ENCODE measurements at regions not wholly inside any gene's neighbourhood (a gene's known extent, or its start where the extent isn't known, plus 50 kb on each side); places are given as distances from the start of the nearest gene placed in this dataset.

DNA sequence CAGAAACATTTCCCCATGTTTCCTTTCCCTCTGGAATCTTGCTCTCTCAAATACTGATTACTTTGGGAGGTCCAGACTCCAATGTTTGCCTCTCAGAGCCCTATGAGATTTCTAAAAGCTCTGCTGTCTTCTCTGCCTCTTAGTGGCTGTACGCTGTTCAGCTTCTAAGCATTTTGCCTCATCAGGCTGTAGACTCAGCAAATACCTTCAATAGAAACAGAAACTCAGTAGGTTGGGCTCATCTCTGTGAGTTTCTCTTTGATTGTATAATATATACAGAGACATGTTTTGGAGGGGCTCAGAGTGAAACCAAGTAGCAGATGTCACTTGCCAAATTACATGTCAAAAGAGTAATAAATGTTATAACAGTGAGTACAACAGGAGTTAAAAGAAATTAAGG, 380.8 kb upstream of the MEIS2 start:
- H3K4me2 ChIP-seq (ENCODE audit: low read length): no peak overlapping the region
- H3K27me3 ChIP-seq (ENCODE audit: insufficient read depth, low read length): no peaks in the 10 kb centered on the region
- no peak overlapping the region for H3K27ac ChIP-seq (ENCODE audit: low read depth, low read length, poor library complexity, severe bottlenecking)
- H2AFZ ChIP-seq (ENCODE audit: low read length): no peak overlapping the region
- H3K79me2 ChIP-seq (ENCODE audit: insufficient read depth, low read length): no peaks in the 10 kb centered on the region
- H3K4me3 ChIP-seq (ENCODE audit: low read depth, low read length, poor library complexity, severe bottlenecking): no peak overlapping the region
- no peaks in the 10 kb centered on the region for H3K36me3 ChIP-seq (ENCODE audit: insufficient read depth, low read length)
- H3F3A ChIP-seq (ENCODE audit: insufficient read depth, low read length): peaks cover 3% of the 10 kb centered on the region; the same call in 1 of the 2 replicates
- no peaks in the 10 kb centered on the region for H3K4me1 ChIP-seq (ENCODE audit: insufficient read depth, low read length, severe bottlenecking)
- H3K9me2 ChIP-seq (ENCODE audit: low read depth, low read length): no peaks in the 10 kb centered on the region; the same call in 1 of the 2 replicates
- no peaks in the 10 kb centered on the region for H3K9me3 ChIP-seq (ENCODE audit: low read length)
- no peak overlapping the region for H3K9ac ChIP-seq (ENCODE audit: low read length)
- TF ChIP-seq, protein P1, sequence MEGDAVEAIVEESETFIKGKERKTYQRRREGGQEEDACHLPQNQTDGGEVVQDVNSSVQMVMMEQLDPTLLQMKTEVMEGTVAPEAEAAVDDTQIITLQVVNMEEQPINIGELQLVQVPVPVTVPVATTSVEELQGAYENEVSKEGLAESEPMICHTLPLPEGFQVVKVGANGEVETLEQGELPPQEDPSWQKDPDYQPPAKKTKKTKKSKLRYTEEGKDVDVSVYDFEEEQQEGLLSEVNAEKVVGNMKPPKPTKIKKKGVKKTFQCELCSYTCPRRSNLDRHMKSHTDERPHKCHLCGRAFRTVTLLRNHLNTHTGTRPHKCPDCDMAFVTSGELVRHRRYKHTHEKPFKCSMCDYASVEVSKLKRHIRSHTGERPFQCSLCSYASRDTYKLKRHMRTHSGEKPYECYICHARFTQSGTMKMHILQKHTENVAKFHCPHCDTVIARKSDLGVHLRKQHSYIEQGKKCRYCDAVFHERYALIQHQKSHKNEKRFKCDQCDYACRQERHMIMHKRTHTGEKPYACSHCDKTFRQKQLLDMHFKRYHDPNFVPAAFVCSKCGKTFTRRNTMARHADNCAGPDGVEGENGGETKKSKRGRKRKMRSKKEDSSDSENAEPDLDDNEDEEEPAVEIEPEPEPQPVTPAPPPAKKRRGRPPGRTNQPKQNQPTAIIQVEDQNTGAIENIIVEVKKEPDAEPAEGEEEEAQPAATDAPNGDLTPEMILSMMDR (IDR thresholded peaks at IDR 0.05; ENCODE audit: low read length): no peak
- TF ChIP-seq EZH2 (IDR thresholded peaks at IDR 0.05; ENCODE audit: borderline replicate concordance, low read length): no peak
- no peaks in the 10 kb centered on the region for H4K20me1 ChIP-seq (ENCODE audit: insufficient read depth, low read length)

DNA sequence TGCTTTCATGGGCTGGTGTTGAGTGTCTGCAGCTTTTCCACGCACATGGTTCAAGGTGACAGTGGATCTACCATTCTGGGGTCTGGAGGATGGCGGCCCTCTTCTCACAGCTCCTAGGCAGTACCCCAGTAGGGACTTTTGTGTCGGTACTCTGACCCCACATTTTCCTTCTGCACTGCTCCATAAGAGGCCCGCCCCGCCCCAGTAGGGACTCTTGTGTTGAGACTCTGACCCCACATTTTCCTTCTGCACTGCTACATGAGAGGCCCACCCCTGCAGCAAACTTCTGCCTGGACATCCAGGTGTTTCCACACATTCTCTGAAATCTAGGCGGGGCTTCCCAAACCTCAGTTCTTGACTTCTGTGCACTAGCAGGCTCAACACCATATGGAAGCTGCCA, 383.4 kb upstream of the MEIS2 start:
- Histone ChIP-seq H3F3A (ENCODE audit: insufficient read depth, low read length) (no peaks in the 10 kb centered on the region), H3K4me2 (ENCODE audit: low read length) (no peak overlapping the region), H3K27ac (ENCODE audit: low read depth, low read length, poor library complexity, severe bottlenecking) (no peak overlapping the region), H3K9me3 (ENCODE audit: low read length) (no peaks in the 10 kb centered on the region), H3K79me2 (ENCODE audit: insufficient read depth, low read length) (no peaks in the 10 kb centered on the region), H3K4me3 (ENCODE audit: low read depth, low read length, poor library complexity, severe bottlenecking) (no peak overlapping the region), H3K9me2 (ENCODE audit: low read depth, low read length) (no peaks in the 10 kb centered on the region; the same call in 1 of the 2 replicates), H3K4me1 (ENCODE audit: insufficient read depth, low read length, severe bottlenecking) (no peaks in the 10 kb centered on the region), H2AFZ (ENCODE audit: low read length) (no peak overlapping the region), H3K36me3 (ENCODE audit: insufficient read depth, low read length) (no peaks in the 10 kb centered on the region), H4K20me1 (ENCODE audit: insufficient read depth, low read length) (no peaks in the 10 kb centered on the region), H3K9ac (ENCODE audit: low read length) (no peak overlapping the region), H3K27me3 (ENCODE audit: insufficient read depth, low read length) (no peaks in the 10 kb centered on the region)
- TF ChIP-seq, protein P1 (IDR thresholded peaks at IDR 0.05; ENCODE audit: low read length): no peak
- no peak for TF ChIP-seq EZH2 (IDR thresholded peaks at IDR 0.05; ENCODE audit: borderline replicate concordance, low read length)

DNA sequence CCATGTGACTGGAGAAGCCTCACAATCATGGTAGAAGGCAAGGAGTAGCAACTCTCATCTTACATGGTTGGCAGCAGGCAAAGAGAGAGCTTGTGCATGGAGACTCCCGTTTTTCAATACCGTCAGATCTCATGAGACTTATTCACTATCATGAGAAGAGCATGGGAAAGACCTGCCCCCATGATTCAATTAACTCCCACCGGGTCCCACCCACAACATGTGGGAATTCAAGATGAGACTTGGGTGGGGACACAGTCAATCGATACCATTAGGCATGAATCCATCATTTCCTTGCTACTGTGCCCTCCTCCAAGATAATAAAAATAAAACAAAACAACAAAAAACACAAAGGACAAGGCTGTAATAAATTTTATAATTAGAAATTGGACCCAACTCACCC, 384.7 kb upstream of the MEIS2 start:
- no peaks in the 10 kb centered on the region for H3K79me2 ChIP-seq (ENCODE audit: insufficient read depth, low read length)
- no peaks in the 10 kb centered on the region for H4K20me1 ChIP-seq (ENCODE audit: insufficient read depth, low read length)
- TF ChIP-seq, protein P1 (IDR thresholded peaks at IDR 0.05; ENCODE audit: low read length): no peak
- TF ChIP-seq EZH2 (IDR thresholded peaks at IDR 0.05; ENCODE audit: borderline replicate concordance, low read length): no peak
- no peak overlapping the region for H3K4me2 ChIP-seq (ENCODE audit: low read length)
- no peaks in the 10 kb centered on the region; the same call in 1 of the 2 replicates for H3K9me2 ChIP-seq (ENCODE audit: low read depth, low read length)
- no peaks in the 10 kb centered on the region for H3K4me1 ChIP-seq (ENCODE audit: insufficient read depth, low read length, severe bottlenecking)
- no peaks in the 10 kb centered on the region for H3K9me3 ChIP-seq (ENCODE audit: low read length)
- no peak overlapping the region for H2AFZ ChIP-seq (ENCODE audit: low read length)
- no peaks in the 10 kb centered on the region for H3F3A ChIP-seq (ENCODE audit: insufficient read depth, low read length)
- H3K36me3 ChIP-seq (ENCODE audit: insufficient read depth, low read length): no peaks in the 10 kb centered on the region
- H3K27ac ChIP-seq (ENCODE audit: low read depth, low read length, poor library complexity, severe bottlenecking): no peak overlapping the region
- no peaks in the 10 kb centered on the region for H3K27me3 ChIP-seq (ENCODE audit: insufficient read depth, low read length)
- H3K4me3 ChIP-seq (ENCODE audit: low read depth, low read length, poor library complexity, severe bottlenecking): no peak overlapping the region
- no peak overlapping the region for H3K9ac ChIP-seq (ENCODE audit: low read length)
